ENCODE measurements at regions not wholly inside any gene's neighbourhood (a gene's known extent, or its start where the extent isn't known, plus 50 kb on each side); places are given as distances from the start of the nearest gene placed in this dataset.

DNA sequence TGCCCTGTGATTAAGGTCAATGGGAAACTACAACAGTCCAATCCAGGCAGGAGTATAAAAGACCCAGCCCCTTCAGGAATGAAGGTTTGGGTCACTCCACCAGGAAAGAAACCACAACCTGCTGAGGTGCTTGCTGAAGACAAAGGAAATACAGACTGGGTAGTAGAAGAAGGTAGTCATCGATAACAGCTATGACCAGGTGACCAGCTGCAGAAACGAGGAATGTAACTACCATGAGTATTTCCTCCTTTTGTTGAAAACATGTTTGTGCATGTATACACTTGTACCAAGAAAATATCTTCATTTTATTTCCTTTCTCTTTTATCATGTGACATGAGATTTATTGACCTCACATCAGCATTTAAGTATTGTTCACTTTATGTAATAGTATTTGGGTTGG, 409.1 kb downstream of the FOXG1 start:
- Mint-ChIP-seq H3K4me1 (no peaks in the 10 kb centered on the region), H3K9me3 (peaks cover 46% of the 10 kb centered on the region), H3K27ac (no peak overlapping the region), H3K4me3 (no peak overlapping the region), H3K36me3 (peaks cover 5% of the 10 kb centered on the region; the same call in 1 of the 2 replicates), H3K27me3 (ENCODE audit: low read depth) (peaks cover 5% of the 10 kb centered on the region; the same call in 1 of the 2 replicates)
- CTCF ChIA-PET: no interaction called here
- ATAC-seq (no peak), DNase-seq (ENCODE audit: low spot score) (no peak)
- POLR2A ChIA-PET: no interaction called here
- TF ChIP-seq, protein P1, sequence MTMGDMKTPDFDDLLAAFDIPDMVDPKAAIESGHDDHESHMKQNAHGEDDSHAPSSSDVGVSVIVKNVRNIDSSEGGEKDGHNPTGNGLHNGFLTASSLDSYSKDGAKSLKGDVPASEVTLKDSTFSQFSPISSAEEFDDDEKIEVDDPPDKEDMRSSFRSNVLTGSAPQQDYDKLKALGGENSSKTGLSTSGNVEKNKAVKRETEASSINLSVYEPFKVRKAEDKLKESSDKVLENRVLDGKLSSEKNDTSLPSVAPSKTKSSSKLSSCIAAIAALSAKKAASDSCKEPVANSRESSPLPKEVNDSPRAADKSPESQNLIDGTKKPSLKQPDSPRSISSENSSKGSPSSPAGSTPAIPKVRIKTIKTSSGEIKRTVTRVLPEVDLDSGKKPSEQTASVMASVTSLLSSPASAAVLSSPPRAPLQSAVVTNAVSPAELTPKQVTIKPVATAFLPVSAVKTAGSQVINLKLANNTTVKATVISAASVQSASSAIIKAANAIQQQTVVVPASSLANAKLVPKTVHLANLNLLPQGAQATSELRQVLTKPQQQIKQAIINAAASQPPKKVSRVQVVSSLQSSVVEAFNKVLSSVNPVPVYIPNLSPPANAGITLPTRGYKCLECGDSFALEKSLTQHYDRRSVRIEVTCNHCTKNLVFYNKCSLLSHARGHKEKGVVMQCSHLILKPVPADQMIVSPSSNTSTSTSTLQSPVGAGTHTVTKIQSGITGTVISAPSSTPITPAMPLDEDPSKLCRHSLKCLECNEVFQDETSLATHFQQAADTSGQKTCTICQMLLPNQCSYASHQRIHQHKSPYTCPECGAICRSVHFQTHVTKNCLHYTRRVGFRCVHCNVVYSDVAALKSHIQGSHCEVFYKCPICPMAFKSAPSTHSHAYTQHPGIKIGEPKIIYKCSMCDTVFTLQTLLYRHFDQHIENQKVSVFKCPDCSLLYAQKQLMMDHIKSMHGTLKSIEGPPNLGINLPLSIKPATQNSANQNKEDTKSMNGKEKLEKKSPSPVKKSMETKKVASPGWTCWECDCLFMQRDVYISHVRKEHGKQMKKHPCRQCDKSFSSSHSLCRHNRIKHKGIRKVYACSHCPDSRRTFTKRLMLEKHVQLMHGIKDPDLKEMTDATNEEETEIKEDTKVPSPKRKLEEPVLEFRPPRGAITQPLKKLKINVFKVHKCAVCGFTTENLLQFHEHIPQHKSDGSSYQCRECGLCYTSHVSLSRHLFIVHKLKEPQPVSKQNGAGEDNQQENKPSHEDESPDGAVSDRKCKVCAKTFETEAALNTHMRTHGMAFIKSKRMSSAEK (CRISPR knock-in tag; IDR thresholded peaks at IDR 0.05; ENCODE audit: borderline replicate concordance): no peak
- TF ChIP-seq ZNF219 (CRISPR knock-in tag; IDR thresholded peaks at IDR 0.05; ENCODE audit: borderline replicate concordance) (no peak), MYBL2 (CRISPR knock-in tag; IDR thresholded peaks at IDR 0.05) (no peak), TEAD1 (CRISPR knock-in tag; IDR thresholded peaks at IDR 0.05) (no peak), TEAD4 (CRISPR knock-in tag; IDR thresholded peaks at IDR 0.05) (no peak), CREB1 (CRISPR knock-in tag; IDR thresholded peaks at IDR 0.05) (no peak), FOXK1 (CRISPR knock-in tag; IDR thresholded peaks at IDR 0.05) (no peak), OVOL2 (CRISPR knock-in tag; IDR thresholded peaks at IDR 0.05; ENCODE audit: borderline replicate concordance) (no peak)
- TF ChIP-seq, protein P2, sequence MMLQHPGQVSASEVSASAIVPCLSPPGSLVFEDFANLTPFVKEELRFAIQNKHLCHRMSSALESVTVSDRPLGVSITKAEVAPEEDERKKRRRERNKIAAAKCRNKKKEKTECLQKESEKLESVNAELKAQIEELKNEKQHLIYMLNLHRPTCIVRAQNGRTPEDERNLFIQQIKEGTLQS (CRISPR knock-in tag; conservative IDR thresholded peaks at IDR 0.05): no peak
- TF ChIP-seq, protein P3, sequence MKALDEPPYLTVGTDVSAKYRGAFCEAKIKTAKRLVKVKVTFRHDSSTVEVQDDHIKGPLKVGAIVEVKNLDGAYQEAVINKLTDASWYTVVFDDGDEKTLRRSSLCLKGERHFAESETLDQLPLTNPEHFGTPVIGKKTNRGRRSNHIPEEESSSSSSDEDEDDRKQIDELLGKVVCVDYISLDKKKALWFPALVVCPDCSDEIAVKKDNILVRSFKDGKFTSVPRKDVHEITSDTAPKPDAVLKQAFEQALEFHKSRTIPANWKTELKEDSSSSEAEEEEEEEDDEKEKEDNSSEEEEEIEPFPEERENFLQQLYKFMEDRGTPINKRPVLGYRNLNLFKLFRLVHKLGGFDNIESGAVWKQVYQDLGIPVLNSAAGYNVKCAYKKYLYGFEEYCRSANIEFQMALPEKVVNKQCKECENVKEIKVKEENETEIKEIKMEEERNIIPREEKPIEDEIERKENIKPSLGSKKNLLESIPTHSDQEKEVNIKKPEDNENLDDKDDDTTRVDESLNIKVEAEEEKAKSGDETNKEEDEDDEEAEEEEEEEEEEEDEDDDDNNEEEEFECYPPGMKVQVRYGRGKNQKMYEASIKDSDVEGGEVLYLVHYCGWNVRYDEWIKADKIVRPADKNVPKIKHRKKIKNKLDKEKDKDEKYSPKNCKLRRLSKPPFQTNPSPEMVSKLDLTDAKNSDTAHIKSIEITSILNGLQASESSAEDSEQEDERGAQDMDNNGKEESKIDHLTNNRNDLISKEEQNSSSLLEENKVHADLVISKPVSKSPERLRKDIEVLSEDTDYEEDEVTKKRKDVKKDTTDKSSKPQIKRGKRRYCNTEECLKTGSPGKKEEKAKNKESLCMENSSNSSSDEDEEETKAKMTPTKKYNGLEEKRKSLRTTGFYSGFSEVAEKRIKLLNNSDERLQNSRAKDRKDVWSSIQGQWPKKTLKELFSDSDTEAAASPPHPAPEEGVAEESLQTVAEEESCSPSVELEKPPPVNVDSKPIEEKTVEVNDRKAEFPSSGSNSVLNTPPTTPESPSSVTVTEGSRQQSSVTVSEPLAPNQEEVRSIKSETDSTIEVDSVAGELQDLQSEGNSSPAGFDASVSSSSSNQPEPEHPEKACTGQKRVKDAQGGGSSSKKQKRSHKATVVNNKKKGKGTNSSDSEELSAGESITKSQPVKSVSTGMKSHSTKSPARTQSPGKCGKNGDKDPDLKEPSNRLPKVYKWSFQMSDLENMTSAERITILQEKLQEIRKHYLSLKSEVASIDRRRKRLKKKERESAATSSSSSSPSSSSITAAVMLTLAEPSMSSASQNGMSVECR (CRISPR knock-in tag; IDR thresholded peaks at IDR 0.05; ENCODE audit: borderline replicate concordance): no peak
- TF ChIP-seq, protein P4, sequence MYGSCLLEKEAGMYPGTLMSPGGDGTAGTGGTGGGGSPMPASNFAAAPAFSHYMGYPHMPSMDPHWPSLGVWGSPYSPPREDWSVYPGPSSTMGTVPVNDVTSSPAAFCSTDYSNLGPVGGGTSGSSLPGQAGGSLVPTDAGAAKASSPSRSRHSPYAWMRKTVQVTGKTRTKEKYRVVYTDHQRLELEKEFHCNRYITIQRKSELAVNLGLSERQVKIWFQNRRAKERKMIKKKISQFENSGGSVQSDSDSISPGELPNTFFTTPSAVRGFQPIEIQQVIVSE (CRISPR knock-in tag; IDR thresholded peaks at IDR 0.05; ENCODE audit: borderline replicate concordance): no peak

DNA sequence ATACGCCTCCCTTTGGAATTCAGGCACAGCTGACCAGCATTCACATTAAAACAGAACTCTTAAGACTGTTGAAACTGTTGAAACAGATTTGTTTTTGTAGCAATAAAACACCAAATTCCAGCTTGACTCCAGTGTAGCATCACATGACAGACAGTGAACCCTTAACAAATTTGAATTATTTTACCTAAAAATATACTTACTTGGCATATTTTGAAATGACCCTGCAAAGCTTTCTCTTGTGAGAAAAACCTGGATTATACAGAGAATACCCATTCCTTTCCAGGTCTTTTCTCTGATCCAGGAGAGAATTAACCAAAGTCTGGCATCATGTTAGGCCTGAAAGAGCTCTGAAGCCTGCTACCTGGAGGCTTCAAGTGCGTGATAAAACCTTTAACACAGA, 410.3 kb downstream of the FOXG1 start:
- H3K36me3 Mint-ChIP-seq: peaks cover 5% of the 10 kb centered on the region; the same call in 1 of the 2 replicates
- H3K4me1 Mint-ChIP-seq: no peaks in the 10 kb centered on the region
- POLR2A ChIA-PET: no interaction called here
- peaks cover 38% of the 10 kb centered on the region for H3K9me3 Mint-ChIP-seq
- H3K27me3 Mint-ChIP-seq (ENCODE audit: low read depth): peaks cover 5% of the 10 kb centered on the region; the same call in 1 of the 2 replicates
- no peak for ATAC-seq
- CTCF ChIA-PET: no interaction called here
- DNase-seq (ENCODE audit: low spot score): no peak
- H3K4me3 Mint-ChIP-seq: no peak overlapping the region
- H3K27ac Mint-ChIP-seq: no peak overlapping the region
- TF ChIP-seq, protein P5, sequence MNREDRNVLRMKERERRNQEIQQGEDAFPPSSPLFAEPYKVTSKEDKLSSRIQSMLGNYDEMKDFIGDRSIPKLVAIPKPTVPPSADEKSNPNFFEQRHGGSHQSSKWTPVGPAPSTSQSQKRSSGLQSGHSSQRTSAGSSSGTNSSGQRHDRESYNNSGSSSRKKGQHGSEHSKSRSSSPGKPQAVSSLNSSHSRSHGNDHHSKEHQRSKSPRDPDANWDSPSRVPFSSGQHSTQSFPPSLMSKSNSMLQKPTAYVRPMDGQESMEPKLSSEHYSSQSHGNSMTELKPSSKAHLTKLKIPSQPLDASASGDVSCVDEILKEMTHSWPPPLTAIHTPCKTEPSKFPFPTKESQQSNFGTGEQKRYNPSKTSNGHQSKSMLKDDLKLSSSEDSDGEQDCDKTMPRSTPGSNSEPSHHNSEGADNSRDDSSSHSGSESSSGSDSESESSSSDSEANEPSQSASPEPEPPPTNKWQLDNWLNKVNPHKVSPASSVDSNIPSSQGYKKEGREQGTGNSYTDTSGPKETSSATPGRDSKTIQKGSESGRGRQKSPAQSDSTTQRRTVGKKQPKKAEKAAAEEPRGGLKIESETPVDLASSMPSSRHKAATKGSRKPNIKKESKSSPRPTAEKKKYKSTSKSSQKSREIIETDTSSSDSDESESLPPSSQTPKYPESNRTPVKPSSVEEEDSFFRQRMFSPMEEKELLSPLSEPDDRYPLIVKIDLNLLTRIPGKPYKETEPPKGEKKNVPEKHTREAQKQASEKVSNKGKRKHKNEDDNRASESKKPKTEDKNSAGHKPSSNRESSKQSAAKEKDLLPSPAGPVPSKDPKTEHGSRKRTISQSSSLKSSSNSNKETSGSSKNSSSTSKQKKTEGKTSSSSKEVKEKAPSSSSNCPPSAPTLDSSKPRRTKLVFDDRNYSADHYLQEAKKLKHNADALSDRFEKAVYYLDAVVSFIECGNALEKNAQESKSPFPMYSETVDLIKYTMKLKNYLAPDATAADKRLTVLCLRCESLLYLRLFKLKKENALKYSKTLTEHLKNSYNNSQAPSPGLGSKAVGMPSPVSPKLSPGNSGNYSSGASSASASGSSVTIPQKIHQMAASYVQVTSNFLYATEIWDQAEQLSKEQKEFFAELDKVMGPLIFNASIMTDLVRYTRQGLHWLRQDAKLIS (CRISPR knock-in tag; IDR thresholded peaks at IDR 0.05; ENCODE audit: borderline replicate concordance): no peak
- TF ChIP-seq, protein P6, sequence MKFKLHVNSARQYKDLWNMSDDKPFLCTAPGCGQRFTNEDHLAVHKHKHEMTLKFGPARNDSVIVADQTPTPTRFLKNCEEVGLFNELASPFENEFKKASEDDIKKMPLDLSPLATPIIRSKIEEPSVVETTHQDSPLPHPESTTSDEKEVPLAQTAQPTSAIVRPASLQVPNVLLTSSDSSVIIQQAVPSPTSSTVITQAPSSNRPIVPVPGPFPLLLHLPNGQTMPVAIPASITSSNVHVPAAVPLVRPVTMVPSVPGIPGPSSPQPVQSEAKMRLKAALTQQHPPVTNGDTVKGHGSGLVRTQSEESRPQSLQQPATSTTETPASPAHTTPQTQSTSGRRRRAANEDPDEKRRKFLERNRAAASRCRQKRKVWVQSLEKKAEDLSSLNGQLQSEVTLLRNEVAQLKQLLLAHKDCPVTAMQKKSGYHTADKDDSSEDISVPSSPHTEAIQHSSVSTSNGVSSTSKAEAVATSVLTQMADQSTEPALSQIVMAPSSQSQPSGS (CRISPR knock-in tag; IDR thresholded peaks at IDR 0.05; ENCODE audit: borderline replicate concordance, low read depth): no peak
- TF ChIP-seq, protein P7, sequence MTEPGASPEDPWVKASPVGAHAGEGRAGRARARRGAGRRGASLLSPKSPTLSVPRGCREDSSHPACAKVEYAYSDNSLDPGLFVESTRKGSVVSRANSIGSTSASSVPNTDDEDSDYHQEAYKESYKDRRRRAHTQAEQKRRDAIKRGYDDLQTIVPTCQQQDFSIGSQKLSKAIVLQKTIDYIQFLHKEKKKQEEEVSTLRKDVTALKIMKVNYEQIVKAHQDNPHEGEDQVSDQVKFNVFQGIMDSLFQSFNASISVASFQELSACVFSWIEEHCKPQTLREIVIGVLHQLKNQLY (CRISPR knock-in tag; IDR thresholded peaks at IDR 0.05): no peak
- no peak for TF ChIP-seq ATF1 (CRISPR knock-in tag; IDR thresholded peaks at IDR 0.05)
- TF ChIP-seq, protein P4 (CRISPR knock-in tag; IDR thresholded peaks at IDR 0.05; ENCODE audit: borderline replicate concordance): no peak
- TF ChIP-seq, protein P8, sequence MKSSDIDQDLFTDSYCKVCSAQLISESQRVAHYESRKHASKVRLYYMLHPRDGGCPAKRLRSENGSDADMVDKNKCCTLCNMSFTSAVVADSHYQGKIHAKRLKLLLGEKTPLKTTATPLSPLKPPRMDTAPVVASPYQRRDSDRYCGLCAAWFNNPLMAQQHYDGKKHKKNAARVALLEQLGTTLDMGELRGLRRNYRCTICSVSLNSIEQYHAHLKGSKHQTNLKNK (CRISPR knock-in tag; IDR thresholded peaks at IDR 0.05): no peak

Data from WTC11 (cell line).